ENCODE measurements at regions not wholly inside any gene's neighbourhood (a gene's known extent, or its start where the extent isn't known, plus 50 kb on each side); places are given as distances from the start of the nearest gene placed in this dataset.

GRCh38 chr13:88979465-88980175 lies 1308.4 kb downstream of the SLITRK5 start:
- TF ChIP-seq CTCF (conservative IDR thresholded peaks at IDR 0.05) = no peak
- no peak for TF ChIP-seq EZH2 (IDR thresholded peaks at IDR 0.05; ENCODE audit: low read depth)
